ENCODE measurements at regions not wholly inside any gene's neighbourhood (a gene's known extent, or its start where the extent isn't known, plus 50 kb on each side); places are given as distances from the start of the nearest gene placed in this dataset.

DNA sequence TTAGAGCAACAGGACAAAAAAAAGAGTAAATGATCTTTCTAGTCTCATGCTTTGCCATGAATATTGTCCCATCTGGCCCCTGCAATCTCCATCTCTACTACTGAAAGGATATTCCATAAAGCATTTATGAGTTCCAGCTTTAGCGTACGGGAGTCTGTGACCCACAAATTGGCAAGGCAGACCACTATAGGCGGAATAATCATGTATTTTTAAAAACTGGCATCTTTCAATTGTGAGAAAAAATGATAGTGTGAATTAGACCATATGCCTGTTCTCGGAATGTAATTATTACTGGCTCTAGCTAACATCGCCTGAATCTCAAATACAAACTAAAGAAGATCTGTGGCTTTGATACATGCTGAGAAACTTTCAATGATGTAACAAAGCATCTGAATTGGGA is 738.1 kb upstream of the NXPH2 start:
- no peak overlapping the region for H2AFZ ChIP-seq (ENCODE audit: control insufficient read depth, low read length)
- no peaks in the 10 kb centered on the region for H3K9me1 ChIP-seq (ENCODE audit: control insufficient read depth, extremely low read depth, insufficient read depth, low read length)
- dilution Hi-C loops (cut with MboI; ENCODE audit: extremely low pct_ligation_motif_present, low sequenced_read_pairs) = no loop called here
- H3K9me3 ChIP-seq (ENCODE audit: control insufficient read depth, low read depth, low read length) = no peaks in the 10 kb centered on the region
- FAIRE-seq = no peak
- no peaks in the 10 kb centered on the region for H3K27me3 ChIP-seq (ENCODE audit: control insufficient read depth, extremely low read depth, insufficient read depth, low read length)
- H3K27ac ChIP-seq (ENCODE audit: control insufficient read depth, insufficient read depth, low read length) = no peak overlapping the region
- H4K20me1 ChIP-seq (ENCODE audit: control insufficient read depth, extremely low read depth, insufficient read depth, low read length) = no peaks in the 10 kb centered on the region
- H3K36me3 ChIP-seq (ENCODE audit: control insufficient read depth in 2 of 2, extremely low read depth in 1 of 2, insufficient read depth in 2 of 2, low read length in 2 of 2) = no peaks in the 10 kb centered on the region
- no peak overlapping the region for H3K4me2 ChIP-seq (ENCODE audit: control insufficient read depth, extremely low read depth, insufficient read depth, low read depth, low read length)
- TF ChIP-seq EZH2 (IDR thresholded peaks at IDR 0.05; ENCODE audit: low read length) = no peak
- TF ChIP-seq, protein P1, sequence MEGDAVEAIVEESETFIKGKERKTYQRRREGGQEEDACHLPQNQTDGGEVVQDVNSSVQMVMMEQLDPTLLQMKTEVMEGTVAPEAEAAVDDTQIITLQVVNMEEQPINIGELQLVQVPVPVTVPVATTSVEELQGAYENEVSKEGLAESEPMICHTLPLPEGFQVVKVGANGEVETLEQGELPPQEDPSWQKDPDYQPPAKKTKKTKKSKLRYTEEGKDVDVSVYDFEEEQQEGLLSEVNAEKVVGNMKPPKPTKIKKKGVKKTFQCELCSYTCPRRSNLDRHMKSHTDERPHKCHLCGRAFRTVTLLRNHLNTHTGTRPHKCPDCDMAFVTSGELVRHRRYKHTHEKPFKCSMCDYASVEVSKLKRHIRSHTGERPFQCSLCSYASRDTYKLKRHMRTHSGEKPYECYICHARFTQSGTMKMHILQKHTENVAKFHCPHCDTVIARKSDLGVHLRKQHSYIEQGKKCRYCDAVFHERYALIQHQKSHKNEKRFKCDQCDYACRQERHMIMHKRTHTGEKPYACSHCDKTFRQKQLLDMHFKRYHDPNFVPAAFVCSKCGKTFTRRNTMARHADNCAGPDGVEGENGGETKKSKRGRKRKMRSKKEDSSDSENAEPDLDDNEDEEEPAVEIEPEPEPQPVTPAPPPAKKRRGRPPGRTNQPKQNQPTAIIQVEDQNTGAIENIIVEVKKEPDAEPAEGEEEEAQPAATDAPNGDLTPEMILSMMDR (optimal IDR thresholded peaks at IDR 0.05 in 1 of 3, IDR thresholded peaks at IDR 0.05 in 1 of 3, conservative IDR thresholded peaks at IDR 0.05 in 1 of 3; ENCODE audit: extremely low read depth in 1 of 3, insufficient read depth in 2 of 3, low read length in 3 of 3) = no peak
- no peak overlapping the region for H3K4me3 ChIP-seq (ENCODE audit: control insufficient read depth in 2 of 3, extremely low read depth in 1 of 3, insufficient read depth in 2 of 3, low read depth in 1 of 3, low read length in 3 of 3)
- H3K9ac ChIP-seq (ENCODE audit: control insufficient read depth, extremely low read depth, insufficient read depth, low read length) = no peak overlapping the region
- no peaks in the 10 kb centered on the region for H3K79me2 ChIP-seq (ENCODE audit: control insufficient read depth, insufficient read depth, low read length)
- H3K4me1 ChIP-seq (ENCODE audit: control insufficient read depth, extremely low read depth, insufficient read depth, low read length) = no peaks in the 10 kb centered on the region
- DNase-seq (ENCODE audit: low read depth, low spot score) = no peak

DNA sequence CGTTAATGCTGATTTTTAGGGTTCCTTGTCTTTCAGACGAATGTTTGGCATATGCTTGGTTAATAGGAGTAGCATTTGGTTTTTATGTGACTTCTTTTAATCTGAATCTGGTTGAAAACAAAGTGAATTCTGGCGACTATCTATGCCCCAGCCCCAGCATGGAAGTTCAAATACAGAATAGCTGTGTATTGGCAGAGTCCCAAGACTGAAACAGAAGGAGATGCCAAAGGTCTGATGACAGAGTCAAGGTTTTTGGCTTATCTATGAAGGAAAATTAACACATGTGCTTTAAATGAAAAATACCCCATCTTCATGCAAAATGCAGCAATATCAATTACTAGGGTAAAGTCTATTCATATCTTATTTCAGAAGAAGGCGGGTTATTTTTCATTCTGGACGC is 734.8 kb upstream of the NXPH2 start:
- Histone ChIP-seq H3K79me2 (ENCODE audit: control insufficient read depth, insufficient read depth, low read length) (no peaks in the 10 kb centered on the region), H3K4me2 (ENCODE audit: control insufficient read depth, extremely low read depth, insufficient read depth, low read depth, low read length) (no peak overlapping the region), H3K4me1 (ENCODE audit: control insufficient read depth, extremely low read depth, insufficient read depth, low read length) (no peaks in the 10 kb centered on the region), H3K27ac (ENCODE audit: control insufficient read depth, insufficient read depth, low read length) (no peak overlapping the region), H3K9me1 (ENCODE audit: control insufficient read depth, extremely low read depth, insufficient read depth, low read length) (no peaks in the 10 kb centered on the region), H2AFZ (ENCODE audit: control insufficient read depth, low read length) (no peak overlapping the region), H3K36me3 (ENCODE audit: control insufficient read depth in 2 of 2, extremely low read depth in 1 of 2, insufficient read depth in 2 of 2, low read length in 2 of 2) (no peaks in the 10 kb centered on the region), H3K4me3 (ENCODE audit: control insufficient read depth in 2 of 3, extremely low read depth in 1 of 3, insufficient read depth in 2 of 3, low read depth in 1 of 3, low read length in 3 of 3) (no peak overlapping the region), H3K9me3 (ENCODE audit: control insufficient read depth, low read depth, low read length) (no peaks in the 10 kb centered on the region), H3K27me3 (ENCODE audit: control insufficient read depth, extremely low read depth, insufficient read depth, low read length) (no peaks in the 10 kb centered on the region), H4K20me1 (ENCODE audit: control insufficient read depth, extremely low read depth, insufficient read depth, low read length) (no peaks in the 10 kb centered on the region), H3K9ac (ENCODE audit: control insufficient read depth, extremely low read depth, insufficient read depth, low read length) (no peak overlapping the region)
- TF ChIP-seq, protein P1 (optimal IDR thresholded peaks at IDR 0.05 in 1 of 3, IDR thresholded peaks at IDR 0.05 in 1 of 3, conservative IDR thresholded peaks at IDR 0.05 in 1 of 3; ENCODE audit: extremely low read depth in 1 of 3, insufficient read depth in 2 of 3, low read length in 3 of 3) = no peak
- no peak for TF ChIP-seq EZH2 (IDR thresholded peaks at IDR 0.05; ENCODE audit: low read length)
- FAIRE-seq (no peak), DNase-seq (ENCODE audit: low read depth, low spot score) (no peak)
- dilution Hi-C loops (cut with MboI; ENCODE audit: extremely low pct_ligation_motif_present, low sequenced_read_pairs) = no loop called here
